DND-41 (cell line): ENCODE measurements at regions not wholly inside any gene's neighbourhood (a gene's known extent, or its start where the extent isn't known, plus 50 kb on each side); places are given as distances from the start of the nearest gene placed in this dataset.

Experiments used
- EZH2 ChIP-seq: IDR thresholded peaks from 3 replicates; pipeline ENCODE4 v1.6.1; 2012; ENCODE audit warnings: borderline replicate concordance, low read depth, mild to moderate bottlenecking, moderate library complexity, low read length, inconsistent platforms; ENCODE audit not compliant: severe bottlenecking
- TF ChIP-seq, protein P1 (sequence below): IDR thresholded peaks from 2 replicates; pipeline ENCODE4 v1.5.1; 2012; ENCODE audit warnings: borderline replicate concordance, low read length, moderate library complexity, mild to moderate bottlenecking; ENCODE audit not compliant: poor library complexity, severe bottlenecking; ENCODE audit errors: extremely low read depth

DNA sequence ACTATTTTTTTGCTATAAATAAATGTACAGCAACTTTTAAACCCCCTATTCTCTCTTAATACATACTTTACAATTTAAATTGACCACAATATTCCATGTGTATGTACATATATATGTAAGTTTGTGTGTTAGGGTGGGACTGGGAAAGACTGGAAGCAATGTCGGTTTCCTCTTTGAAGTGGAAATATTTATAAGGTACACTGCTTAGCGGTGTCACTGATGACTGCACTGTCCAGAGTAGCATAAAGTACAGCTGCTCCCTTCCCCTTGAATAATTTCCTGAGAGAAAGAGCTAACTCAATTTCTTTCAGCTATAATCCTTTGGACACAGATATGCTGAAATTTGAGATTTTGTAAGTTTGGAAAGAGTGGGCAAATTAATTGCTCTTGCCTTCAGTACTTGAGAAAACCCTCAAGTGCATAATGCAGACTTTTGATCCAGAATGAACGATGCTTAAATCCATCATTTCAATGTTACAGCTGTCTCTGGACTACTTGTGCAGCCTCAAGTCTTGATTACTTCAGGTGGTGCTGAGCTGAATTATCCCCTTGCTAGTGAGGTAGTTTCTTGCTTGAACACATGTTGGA, 267.0 kb upstream of the CFAP20DC start:
- TF ChIP-seq, protein P1, sequence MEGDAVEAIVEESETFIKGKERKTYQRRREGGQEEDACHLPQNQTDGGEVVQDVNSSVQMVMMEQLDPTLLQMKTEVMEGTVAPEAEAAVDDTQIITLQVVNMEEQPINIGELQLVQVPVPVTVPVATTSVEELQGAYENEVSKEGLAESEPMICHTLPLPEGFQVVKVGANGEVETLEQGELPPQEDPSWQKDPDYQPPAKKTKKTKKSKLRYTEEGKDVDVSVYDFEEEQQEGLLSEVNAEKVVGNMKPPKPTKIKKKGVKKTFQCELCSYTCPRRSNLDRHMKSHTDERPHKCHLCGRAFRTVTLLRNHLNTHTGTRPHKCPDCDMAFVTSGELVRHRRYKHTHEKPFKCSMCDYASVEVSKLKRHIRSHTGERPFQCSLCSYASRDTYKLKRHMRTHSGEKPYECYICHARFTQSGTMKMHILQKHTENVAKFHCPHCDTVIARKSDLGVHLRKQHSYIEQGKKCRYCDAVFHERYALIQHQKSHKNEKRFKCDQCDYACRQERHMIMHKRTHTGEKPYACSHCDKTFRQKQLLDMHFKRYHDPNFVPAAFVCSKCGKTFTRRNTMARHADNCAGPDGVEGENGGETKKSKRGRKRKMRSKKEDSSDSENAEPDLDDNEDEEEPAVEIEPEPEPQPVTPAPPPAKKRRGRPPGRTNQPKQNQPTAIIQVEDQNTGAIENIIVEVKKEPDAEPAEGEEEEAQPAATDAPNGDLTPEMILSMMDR, result no peak
- TF ChIP-seq EZH2, result no peak
